ENCODE measurements at regions not wholly inside any gene's neighbourhood (a gene's known extent, or its start where the extent isn't known, plus 50 kb on each side); places are given as distances from the start of the nearest gene placed in this dataset.

DNA sequence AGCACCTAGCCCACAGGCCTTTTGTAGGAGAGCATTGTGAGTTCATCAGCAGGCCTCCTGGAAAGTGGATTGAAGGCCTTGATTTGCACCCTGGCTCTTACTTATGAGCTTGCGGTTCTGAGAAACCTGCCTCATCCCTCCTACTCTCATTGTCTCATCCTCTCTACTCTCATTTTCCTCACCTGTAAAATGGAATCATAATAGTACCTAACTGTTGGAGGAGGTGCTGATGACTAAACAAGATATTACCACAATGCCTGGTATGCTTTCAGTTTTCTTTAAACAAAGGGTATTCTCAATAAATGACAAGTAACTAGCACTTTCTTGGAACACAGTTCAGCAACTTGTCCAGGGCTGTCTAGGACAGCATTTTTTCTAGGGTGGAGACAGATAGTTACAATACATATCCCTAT, 243.1 kb upstream of the MAF start:
- no peak overlapping the region for H3K9ac ChIP-seq (replicated peaks; ENCODE audit: extremely low read depth, insufficient read depth, low read length)
- POLR2A ChIA-PET: no interaction called here
- intact Hi-C loops (cut with micrococcal nuclease): no loop called here
- BruUV-seq (replicated peaks): no TSS peak
- H3K9me1 ChIP-seq (replicated peaks; ENCODE audit: control insufficient read depth, extremely low read depth, insufficient read depth, low read length): no peaks in the 10 kb centered on the region
- H2AFZ ChIP-seq (ENCODE audit: low read depth, low read length): no peak overlapping the region
- no peak for TF ChIP-seq FOS (IDR thresholded peaks at IDR 0.05; ENCODE audit: borderline replicate concordance, insufficient read depth, low read length)
- TF ChIP-seq EZH2 (IDR thresholded peaks at IDR 0.05; ENCODE audit: borderline replicate concordance, low read depth, low read length, severe bottlenecking): no peak
- TF ChIP-seq, protein P1, sequence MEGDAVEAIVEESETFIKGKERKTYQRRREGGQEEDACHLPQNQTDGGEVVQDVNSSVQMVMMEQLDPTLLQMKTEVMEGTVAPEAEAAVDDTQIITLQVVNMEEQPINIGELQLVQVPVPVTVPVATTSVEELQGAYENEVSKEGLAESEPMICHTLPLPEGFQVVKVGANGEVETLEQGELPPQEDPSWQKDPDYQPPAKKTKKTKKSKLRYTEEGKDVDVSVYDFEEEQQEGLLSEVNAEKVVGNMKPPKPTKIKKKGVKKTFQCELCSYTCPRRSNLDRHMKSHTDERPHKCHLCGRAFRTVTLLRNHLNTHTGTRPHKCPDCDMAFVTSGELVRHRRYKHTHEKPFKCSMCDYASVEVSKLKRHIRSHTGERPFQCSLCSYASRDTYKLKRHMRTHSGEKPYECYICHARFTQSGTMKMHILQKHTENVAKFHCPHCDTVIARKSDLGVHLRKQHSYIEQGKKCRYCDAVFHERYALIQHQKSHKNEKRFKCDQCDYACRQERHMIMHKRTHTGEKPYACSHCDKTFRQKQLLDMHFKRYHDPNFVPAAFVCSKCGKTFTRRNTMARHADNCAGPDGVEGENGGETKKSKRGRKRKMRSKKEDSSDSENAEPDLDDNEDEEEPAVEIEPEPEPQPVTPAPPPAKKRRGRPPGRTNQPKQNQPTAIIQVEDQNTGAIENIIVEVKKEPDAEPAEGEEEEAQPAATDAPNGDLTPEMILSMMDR (IDR thresholded peaks at IDR 0.05; ENCODE audit: extremely low read depth in 1 of 2, insufficient read depth in 1 of 2, low read depth in 1 of 2, low read length in 2 of 2): no peak
- TF ChIP-seq, protein P2, sequence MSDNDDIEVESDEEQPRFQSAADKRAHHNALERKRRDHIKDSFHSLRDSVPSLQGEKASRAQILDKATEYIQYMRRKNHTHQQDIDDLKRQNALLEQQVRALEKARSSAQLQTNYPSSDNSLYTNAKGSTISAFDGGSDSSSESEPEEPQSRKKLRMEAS (IDR thresholded peaks at IDR 0.05; ENCODE audit: insufficient read depth, insufficient read length): no peak
- TF ChIP-seq GATA2 (IDR thresholded peaks at IDR 0.05; ENCODE audit: insufficient read depth, insufficient read length, low read depth, low read length): no peak
- no peak for TF ChIP-seq POLR2AphosphoS5 (IDR thresholded peaks at IDR 0.05; ENCODE audit: insufficient read depth, low read depth, low read length)
- TF ChIP-seq MYC (IDR thresholded peaks at IDR 0.05; ENCODE audit: low read depth, low read length): no peak
- TF ChIP-seq POLR2A (IDR thresholded peaks at IDR 0.05; ENCODE audit: low read depth, low read length): no peak
- no peak for TF ChIP-seq JUN (IDR thresholded peaks at IDR 0.05; ENCODE audit: borderline replicate concordance, insufficient read depth, insufficient read length, low read depth)
- dilution Hi-C loops (cut with MboI; ENCODE audit: extremely low pct_ligation_motif_present, low sequenced_read_pairs): no loop called here
- no peaks in the 10 kb centered on the region for H3K4me1 ChIP-seq (ENCODE audit: control insufficient read depth, extremely low read depth, insufficient read depth, low read length)
- no peak overlapping the region for H3K4me2 ChIP-seq (ENCODE audit: insufficient read depth, low read length)
- CTCF ChIA-PET: no interaction called here
- H3K27me3 ChIP-seq (ENCODE audit: control insufficient read depth in 2 of 2, insufficient read depth in 2 of 2, low read length in 2 of 2): no peaks in the 10 kb centered on the region
- no peak overlapping the region for H3K27ac ChIP-seq (ENCODE audit: insufficient read depth, low read depth, low read length)
- no peak for FAIRE-seq
- no peaks in the 10 kb centered on the region for H3K36me3 ChIP-seq (ENCODE audit: control insufficient read depth in 2 of 2, extremely low read depth in 1 of 2, insufficient read depth in 2 of 2, low read length in 2 of 2)
- no peak overlapping the region for H3K4me3 ChIP-seq (replicated peaks in 1 of 3; ENCODE audit: insufficient read depth in 1 of 3, low read depth in 1 of 3, low read length in 3 of 3)
- no peaks in the 10 kb centered on the region for H4K20me1 ChIP-seq (replicated peaks; ENCODE audit: control insufficient read depth, extremely low read depth, insufficient read depth, low read length)
- peaks cover 4% of the 10 kb centered on the region for H3K9me3 ChIP-seq (replicated peaks; ENCODE audit: control insufficient read depth, insufficient read depth, low read length)
- DNase-seq (ENCODE audit: low read depth, low spot score): no peak
- no peaks in the 10 kb centered on the region for H3K79me2 ChIP-seq (ENCODE audit: control insufficient read depth, insufficient read depth, low read length)

Measured in endothelial cell of umbilical vein (primary cell).